Pancreas (tissue), 10 donors: ENCODE measurements at regions not wholly inside any gene's neighbourhood (a gene's known extent, or its start where the extent isn't known, plus 50 kb on each side); places are given as distances from the start of the nearest gene placed in this dataset.

Experiments used
- ATAC-seq, 4 donors: fragments of 200-7000 bp; cut with Tn5 transposase; one replicate each; pipeline versions ENCODE4 v1.8.0 to v1.9.1; 2020; ENCODE audit warnings: mild to moderate bottlenecking in 4 of 4, moderate library complexity in 4 of 4
- DNase-seq, 6 donors: peaks; one replicate each; pipeline ENCODE4 v3.0.0-alpha.2; 2020
- FAIRE-seq: peaks from 2 replicates; lab custom pipeline; 2012; peaks lifted over from hg19 to GRCh38; lab: Jason Lieb, UNC
- H3K27ac ChIP-seq, 4 donors: fragments of 200-600 bp; sonication (generic); 1 replicate in 3 of 4; 2 replicates in 1 of 4; pipeline versions ENCODE4 v1.5.0 to v1.8.0; 2020
- H3K27me3 ChIP-seq, 4 donors: fragments of 200-600 bp; one replicate each; pipeline ENCODE4 v1.8.0; 2021
- H3K36me3 ChIP-seq, 3 donors: fragments of 200-600 bp; sonication (generic) in 1 of 3; one replicate each; pipeline versions ENCODE4 v1.5.0 to v1.8.0; 2020 to 2021
- H3K4me1 ChIP-seq, 3 donors: fragments of 200-600 bp; one replicate each; pipeline ENCODE4 v1.8.0; 2021
- H3K4me3 ChIP-seq, 4 donors: fragments of 200-600 bp; sonication (generic) in 2 of 4; one replicate each; pipeline versions ENCODE4 v1.5.0 to v1.8.0; 2020 to 2021
- H3K9me3 ChIP-seq, 4 donors: fragments of 200-600 bp; one replicate each; pipeline ENCODE4 v1.8.0; 2021
- WGBS, 2 donors: extraction: QIAGEN DNeasy Blood & Tissue Kit; methylation state at CpG; one replicate each; pipeline ENCODE4 v1.1.7; 2013; 5-methylcytosine and 5-hydroxymethylcytosine counted together
- intact Hi-C, 3 donors: fragments of 100-400 bp; cut with DNase I; formaldehyde crosslinking; loops; one replicate each; pipeline versions ENCODE4 v1.11.1 to v1.14.2; 2022
- TF ChIP-seq, protein P1 (sequence below), 4 donors: fragments of 200-600 bp; sonication (generic) in 3 of 4; IDR thresholded peaks; one replicate each; pipeline versions ENCODE4 v1.5.0 to v1.8.0; 2021; ENCODE audit warnings: antibody characterized with exemption in 4 of 4
- donor health status: healthy with polysubstance abuse.
- donor health status: DM: no; HTN: no; CAD: no; lungs with moderate emphysema.
- donor health status: DM: no; HTN: no; CAD: no.
- donor health status: control.
- donor health status: control.
- donor health status: Bipolar disorder and iron deficiency.
- donor health status: DM: yes; HTN: yes; CAD: no.
- donor health status: DM: no; HTN: no; CAD: no.
- donor health status: DM: no; HTN: no; CAD: no.
- donor health status: DM: yes; HTN: yes; CAD: no.

DNA sequence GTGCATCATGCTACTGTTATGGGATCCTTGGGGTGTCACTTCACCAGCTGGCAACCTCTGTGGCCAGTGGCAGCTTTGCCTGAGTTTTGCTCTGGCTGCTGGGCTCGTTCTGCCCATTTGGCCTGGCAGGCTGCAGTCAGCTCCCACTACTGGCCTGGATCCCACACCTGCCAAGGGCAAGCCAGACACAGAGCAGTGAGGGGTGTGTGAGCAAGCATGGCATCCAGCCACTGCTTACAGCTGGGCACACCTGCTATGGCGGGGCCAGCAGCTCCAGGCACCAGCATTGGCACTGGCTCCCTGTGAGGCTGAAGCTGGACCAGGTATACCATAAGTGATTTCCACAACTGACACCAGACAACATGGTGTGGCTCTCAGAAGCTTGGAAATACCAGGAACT is 183.4 kb downstream of the NPFFR2 start:
- DNase-seq (peak in 1 of 6 donors; percentile 61), FAIRE-seq (no peak), ATAC-seq (no peak)
- Histone ChIP-seq H3K4me3 (no peak overlapping the region), H3K9me3 (no peaks in the 10 kb centered on the region), H3K27ac (no peak overlapping the region), H3K36me3 (no peaks in the 10 kb centered on the region), H3K27me3 (no peaks in the 10 kb centered on the region), H3K4me1 (no peaks in the 10 kb centered on the region)
- intact Hi-C loops: no loop called here
- WGBS, 2 donors: 29 to 45% methylated on average over 2 of the region's 2 CpGs
- TF ChIP-seq, protein P1, sequence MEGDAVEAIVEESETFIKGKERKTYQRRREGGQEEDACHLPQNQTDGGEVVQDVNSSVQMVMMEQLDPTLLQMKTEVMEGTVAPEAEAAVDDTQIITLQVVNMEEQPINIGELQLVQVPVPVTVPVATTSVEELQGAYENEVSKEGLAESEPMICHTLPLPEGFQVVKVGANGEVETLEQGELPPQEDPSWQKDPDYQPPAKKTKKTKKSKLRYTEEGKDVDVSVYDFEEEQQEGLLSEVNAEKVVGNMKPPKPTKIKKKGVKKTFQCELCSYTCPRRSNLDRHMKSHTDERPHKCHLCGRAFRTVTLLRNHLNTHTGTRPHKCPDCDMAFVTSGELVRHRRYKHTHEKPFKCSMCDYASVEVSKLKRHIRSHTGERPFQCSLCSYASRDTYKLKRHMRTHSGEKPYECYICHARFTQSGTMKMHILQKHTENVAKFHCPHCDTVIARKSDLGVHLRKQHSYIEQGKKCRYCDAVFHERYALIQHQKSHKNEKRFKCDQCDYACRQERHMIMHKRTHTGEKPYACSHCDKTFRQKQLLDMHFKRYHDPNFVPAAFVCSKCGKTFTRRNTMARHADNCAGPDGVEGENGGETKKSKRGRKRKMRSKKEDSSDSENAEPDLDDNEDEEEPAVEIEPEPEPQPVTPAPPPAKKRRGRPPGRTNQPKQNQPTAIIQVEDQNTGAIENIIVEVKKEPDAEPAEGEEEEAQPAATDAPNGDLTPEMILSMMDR (IDR thresholded peaks at IDR 0.05): no peak

DNA sequence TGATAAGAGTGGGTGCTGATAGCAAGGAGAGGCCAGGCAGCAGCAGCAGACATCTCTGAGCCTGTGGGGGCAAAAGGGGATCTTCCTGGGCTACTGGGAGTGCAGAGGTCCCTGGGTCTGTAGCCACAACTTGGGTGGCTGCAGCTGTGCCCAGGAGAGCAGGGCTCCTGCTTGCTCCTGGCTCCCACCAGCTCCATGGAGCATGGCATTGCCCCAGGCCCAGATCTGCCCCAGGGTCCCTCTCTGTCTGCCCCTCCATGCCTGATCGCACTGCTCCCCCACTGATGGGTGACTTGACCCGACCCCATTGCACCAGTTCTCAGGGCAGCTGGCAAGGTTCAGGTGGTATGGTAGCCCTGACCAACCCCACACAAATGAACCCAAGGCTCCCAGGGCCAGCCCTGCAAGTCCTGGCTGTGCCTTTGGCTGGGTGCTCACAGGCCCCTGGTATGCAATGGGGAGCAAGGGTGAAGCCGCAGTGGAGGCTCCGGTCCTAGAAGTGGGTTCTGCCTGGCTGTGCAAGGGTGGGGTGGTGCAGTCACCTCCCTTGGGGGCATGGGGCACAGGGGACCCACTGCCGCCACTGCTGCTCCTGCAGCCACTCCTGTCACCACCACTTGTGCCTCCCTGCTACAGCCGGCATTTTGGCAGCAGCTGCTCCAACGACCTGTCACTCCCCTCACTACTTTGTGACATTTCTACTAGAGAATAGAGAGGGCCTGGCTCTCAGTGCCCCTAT is 184.9 kb downstream of the NPFFR2 start:
- Histone ChIP-seq H3K27me3 (no peaks in the 10 kb centered on the region), H3K4me3 (no peak overlapping the region), H3K27ac (no peak overlapping the region), H3K9me3 (no peaks in the 10 kb centered on the region), H3K36me3 (no peaks in the 10 kb centered on the region), H3K4me1 (no peaks in the 10 kb centered on the region)
- DNase-seq: peak in 1 of 6 donors; percentile 37
- intact Hi-C loops: no loop called here
- TF ChIP-seq, protein P1 (IDR thresholded peaks at IDR 0.05): no peak
- 86 to 88% methylated on average over 7 of the region's 7 CpGs for WGBS, 2 donors
- no peak for FAIRE-seq
- ATAC-seq: no peak

DNA sequence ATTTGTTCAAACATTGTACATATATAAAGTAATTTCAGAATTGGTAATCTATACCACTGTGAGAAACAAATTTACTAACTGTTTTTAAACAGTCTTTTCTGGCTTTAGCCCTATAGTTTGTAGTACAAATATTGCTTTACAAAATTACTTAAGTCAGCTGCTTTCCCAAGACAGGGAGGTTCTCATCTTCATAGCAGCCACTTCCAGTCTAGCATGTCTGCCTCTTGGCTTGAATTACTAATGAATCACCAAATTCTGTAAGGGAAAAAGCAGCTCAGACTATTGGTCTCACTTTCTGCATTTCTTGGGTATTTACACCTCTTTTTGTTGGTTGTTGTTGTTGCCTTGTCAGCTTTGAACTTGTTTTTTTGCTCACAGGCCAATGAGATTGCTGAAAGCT is 187.2 kb downstream of the NPFFR2 start:
- H3K27ac ChIP-seq: no peak overlapping the region
- H3K4me3 ChIP-seq: no peak overlapping the region
- ATAC-seq: no peak
- intact Hi-C loops: no loop called here
- no peak for FAIRE-seq
- no peak for DNase-seq
- no peaks in the 10 kb centered on the region for H3K4me1 ChIP-seq
- no peaks in the 10 kb centered on the region for H3K9me3 ChIP-seq
- no peaks in the 10 kb centered on the region for H3K36me3 ChIP-seq
- TF ChIP-seq, protein P1 (IDR thresholded peaks at IDR 0.05): no peak
- no peaks in the 10 kb centered on the region for H3K27me3 ChIP-seq
